NCI-H128 (cell line): ENCODE measurements at regions not wholly inside any gene's neighbourhood (a gene's known extent, or its start where the extent isn't known, plus 50 kb on each side); places are given as distances from the start of the nearest gene placed in this dataset.

ENCODE experiments used
- DNase-seq: peaks from one replicate; lab custom pipeline; 2025; ENCODE audit not compliant: unreplicated experiment; lab: John Stamatoyannopoulos, UW

DNA sequence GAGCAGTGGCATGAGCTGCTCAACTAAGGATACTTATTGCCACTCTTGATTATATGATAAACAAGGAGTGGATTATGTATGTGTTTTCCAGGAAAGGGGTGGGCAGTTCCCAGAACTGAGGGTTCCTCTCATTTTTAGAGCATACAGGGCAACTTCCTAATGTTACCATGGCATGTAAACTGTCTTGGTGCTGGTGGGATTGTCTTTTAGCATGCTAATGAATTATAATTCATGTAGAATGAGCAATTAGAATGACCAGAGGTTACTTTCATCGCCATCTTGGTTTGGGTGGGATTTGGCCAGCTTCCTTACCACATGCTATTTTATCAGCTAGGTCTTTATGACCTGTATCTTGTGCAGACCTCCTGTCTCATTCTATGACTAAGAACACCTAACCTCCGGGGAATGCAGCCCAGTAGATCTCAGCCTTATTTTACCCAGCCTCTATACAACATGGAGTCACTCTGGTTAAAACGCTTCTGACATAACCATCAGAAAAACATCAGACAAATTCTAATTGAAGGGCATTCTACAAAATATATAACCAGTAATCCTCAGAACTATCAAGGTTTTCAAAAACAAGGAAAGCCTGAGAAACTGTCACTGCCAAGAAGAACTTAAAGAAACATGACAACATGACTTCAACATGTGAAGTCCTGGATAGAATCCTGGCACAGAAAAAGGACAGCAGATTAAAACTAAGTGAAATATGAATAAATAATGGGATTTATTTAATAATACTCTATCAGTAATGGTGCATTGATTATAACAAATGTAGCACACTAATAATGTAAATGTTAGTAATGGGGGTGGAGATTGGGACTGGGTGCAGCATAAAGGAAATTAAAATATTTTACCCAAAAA, 365.0 kb downstream of the SEMA3D start:
- no peak for DNase-seq

DNA sequence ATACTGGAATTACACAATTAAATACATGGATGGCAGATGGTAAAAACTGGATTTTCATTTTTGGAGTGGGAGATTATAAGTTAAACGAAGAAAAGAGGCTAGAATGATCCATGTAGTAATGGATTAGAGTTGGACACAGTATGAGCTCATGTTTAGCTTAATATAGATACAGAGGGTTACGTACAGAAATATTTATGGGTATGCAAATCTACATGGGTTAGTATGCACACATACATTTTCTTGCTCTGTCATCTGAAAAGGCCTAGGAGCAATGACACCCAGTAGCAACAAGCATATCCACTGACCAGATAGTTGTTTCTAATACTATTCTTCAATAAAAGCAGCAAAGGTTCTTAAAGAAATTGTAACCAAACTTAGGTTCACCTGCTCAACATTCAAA, 366.4 kb downstream of the SEMA3D start:
- DNase-seq: no peak

DNA sequence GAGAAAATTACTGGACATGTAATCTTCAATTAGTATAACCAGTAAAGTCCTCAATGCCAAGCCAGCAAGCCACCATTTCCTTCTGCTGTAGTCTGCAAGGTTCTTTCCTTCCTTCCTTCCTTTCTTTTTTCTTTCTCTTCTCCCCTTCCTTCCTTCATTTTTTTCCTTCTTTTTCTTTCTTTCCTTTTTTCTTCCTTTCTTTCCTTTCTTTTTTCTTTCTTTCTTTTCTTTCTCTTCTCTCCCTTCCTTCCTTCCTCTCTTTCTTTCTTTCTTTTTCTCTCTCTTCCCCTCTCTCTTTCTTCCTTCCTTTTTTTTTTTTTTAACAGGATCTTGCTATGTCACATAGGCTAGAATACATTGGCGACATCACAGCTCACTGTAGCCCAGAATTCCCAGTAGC, 369.8 kb downstream of the SEMA3D start:
- DNase-seq: no peak

DNA sequence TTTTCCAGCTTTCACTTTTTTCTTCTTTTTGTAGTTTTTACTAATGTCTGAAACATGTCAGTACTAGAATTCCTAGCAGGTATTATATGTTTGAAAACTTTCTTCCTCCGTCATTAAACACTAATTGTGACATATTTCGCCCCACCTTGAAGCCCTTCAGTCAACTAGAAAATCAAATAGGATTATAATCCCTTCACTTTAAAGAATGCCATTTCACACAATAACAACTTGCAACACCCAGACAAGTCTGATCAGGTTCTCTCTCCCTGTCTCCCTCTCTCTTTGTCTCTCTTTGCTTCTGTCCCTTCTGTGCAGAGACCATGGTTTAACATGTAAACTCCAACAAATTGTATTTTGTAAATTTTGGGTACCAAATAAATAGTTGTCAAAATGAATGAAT, 373.5 kb downstream of the SEMA3D start:
- DNase-seq: no peak

DNA sequence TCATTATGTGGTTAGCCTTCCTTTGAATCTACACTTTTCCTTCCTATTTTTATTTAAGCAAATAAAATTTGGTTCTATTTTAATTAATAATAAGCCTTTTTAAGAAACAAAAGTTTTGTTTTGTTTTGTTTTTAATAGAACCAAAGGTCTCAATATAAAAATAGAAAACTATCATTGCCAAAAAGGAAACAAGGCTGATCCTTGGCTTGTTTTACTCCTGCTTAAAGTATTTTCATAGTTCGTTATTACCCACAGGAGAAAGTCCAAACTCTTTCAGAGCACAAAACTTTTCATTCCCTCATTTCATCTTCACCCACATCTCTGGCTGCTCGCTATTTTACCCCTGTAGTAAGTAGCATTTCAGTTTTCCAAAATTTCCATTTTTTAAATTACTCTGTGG, 374.8 kb downstream of the SEMA3D start:
- no peak for DNase-seq

DNA sequence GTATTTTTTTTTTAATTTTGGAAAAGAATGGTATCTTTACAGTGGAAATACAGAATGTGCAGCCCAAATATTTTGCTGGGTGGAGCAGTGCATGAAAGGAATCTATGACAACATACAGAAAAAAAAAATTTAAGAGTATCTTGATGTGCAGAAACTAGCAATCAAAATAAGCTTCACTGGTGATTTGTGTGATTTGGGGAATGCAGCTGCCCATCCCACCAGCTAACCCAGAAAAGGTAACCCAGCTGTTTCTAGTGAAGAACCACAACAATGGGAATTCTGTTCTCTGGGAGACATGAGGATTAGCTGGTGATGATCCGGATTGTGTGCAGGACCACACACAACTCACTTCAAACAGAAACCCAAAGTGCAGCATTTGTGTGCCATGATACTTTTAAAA, 375.5 kb downstream of the SEMA3D start:
- no peak for DNase-seq

DNA sequence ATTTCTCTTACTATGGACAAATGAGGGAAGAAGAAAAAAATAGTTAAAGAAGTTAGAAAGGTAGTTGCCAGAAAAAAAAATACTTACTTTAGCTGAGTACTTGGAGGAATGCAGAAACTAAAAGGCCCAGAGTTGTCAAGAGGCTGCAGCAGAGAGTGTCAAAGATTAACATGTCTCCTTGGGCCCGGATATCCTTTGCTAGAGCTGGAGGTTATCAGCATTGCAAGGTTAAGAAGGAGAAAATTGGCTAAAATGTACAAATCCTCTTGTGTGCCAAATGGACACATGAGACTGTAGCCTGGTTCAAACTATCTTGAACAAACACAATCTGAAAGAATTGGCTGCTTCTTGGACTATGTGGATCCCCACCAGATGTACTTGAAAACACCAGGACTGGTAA, 377.0 kb downstream of the SEMA3D start:
- DNase-seq: no peak

DNA sequence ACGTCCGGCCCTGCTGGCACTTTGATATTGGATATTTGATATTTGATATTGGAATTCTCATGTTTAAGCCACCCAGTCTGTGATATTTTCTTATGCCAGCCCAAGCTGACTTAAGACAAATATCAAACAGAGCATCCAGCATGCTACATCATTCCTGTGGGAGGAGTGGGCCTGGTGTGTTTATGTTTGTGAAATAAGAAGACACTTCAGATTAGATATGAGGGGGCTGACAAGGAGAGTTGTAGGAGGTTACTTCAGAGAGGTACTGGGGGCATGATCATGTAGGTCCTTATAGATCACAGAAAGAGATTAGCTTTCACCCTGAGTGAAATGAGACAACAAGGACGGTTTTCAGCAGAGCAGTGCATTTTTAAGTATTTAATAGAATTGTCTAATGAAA, 382.9 kb downstream of the SEMA3D start:
- no peak for DNase-seq

DNA sequence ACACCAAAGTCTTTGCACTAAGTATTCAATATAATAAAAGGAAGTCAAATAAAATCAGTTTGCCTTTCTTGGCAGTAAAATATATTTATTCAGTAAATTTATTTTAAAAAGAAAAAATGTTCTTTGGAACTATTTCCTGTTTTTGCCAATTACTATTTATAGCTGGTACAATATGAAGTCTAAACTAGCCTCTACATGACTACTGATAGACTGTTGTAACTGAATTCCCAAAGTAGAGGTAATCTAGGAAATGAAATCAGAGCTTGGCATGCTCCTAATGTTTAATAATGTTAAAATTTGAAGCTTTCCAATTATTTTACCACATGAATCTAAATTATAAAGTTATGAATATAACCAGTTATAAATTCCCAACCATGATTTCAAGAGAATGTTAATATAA, 385.5 kb downstream of the SEMA3D start:
- no peak for DNase-seq

DNA sequence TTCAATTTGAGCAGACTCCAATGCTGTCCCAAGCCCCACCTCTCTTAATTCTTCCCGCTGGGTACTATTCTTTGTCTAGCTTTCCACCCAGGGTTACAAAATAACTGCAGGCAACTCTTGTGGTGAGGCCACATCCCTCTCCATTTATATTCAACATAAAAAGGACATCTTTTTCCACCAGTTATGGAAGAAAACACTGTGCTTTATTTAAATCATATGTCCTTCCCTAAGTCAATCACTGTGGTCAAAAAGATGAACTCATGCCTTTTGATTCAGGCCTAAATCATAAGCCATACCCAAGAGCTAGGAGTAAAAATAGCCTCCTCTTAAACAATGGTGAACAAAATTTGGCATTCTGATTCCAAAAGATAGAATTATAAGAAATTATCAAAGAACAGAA, 386.0 kb downstream of the SEMA3D start:
- DNase-seq: no peak

DNA sequence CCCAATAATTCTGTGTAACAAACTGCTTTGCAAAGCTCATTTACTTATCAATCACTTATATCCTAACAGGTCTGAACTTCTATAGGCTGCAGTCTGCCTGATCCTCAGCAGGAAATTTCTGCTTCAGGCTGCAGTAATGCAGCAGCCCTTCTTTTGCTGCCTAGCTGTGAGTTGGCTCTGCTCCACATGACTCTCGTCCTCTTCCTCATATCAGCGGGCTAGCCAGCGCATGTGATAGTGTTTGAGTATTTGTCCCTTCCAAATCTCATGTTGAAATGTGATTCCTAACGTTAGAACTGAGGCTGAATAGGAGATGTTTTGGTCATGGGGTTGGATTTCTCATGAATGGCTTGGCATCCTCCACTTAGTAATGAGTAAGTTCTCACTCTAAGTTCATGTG, 387.8 kb downstream of the SEMA3D start:
- no peak for DNase-seq

DNA sequence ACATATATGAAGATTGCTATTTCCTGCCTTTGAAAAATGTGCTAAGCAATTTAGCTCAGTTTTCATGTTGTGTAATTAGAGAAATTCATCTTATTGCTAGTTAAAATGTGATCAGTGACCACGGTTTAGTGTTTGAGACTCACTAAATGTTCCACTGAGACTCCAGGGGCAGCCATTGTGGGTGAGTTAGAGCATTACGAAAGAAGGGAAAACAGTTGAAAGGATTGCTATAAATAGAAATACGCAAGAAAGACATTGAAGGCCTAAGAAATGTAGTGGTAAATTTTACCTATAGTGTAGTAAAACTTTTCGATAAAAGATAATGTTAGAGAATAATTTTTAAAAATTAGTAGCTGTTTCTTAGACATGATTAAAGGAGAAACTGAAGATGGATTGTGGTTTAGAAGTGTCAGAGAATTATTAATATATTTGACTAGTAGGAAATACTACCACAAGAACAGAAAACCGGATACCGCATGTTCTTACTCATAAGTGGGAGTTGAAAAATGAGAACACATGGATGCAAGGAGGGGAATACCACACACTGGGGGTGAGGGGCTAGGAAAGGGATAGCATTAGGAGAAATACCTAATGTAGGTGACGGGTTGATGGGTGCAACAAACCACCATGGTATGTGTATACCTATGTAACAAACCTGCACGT, 394.5 kb downstream of the SEMA3D start:
- DNase-seq: no peak

DNA sequence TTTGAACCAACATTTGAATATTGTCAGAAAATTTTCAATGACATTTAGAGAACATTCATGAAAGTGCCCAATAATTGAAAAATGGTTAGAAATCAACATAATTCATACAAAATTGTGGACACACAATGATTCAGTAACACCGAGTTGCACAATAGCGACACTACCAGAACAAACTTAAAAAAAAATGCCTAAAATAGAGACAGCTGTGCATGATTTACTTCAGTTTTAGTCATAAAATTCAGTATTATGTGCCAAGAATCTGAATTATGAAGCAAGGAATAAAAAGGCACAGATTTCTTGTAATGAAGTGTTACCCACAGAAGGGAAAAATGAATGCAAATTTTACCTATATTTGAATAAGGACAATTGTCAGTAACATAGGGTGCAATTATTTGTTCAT, 396.0 kb downstream of the SEMA3D start:
- no peak for DNase-seq

DNA sequence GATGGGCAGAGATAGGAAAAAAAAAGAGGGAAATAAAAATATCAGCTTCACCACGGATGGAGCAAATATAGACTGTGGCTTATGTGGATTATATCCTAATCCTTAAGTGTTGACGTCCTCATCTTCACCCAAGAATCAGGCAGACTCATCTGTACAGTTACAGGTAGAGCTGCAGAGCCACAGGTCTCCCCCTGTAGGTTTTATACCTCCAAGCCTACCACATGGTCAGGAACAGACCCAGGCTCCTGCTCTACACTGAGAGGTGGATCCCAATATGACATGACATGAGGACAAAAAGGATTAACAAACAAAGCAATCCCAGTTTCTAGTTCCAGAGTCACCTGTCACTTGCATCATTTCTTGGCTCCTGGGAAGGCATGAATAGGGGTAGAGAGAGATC, 400.8 kb downstream of the SEMA3D start:
- DNase-seq: no peak

DNA sequence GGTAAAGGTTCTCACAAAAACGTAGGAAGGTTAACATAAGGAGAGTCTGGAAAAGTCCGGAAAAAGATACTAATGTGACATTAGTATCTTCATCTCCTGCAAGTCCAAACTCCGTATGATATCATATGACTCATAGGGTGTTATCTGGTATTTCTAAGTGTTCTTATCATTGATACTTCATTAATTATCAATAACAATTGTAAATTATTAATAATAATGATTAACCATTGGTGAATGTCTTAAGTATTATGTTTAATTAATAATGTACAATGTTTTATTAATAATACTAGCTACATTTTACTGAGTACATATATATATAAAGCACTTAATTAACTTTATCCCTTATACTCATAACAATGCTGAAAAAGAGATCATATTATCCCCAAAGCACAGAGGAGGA, 402.4 kb downstream of the SEMA3D start:
- no peak for DNase-seq

DNA sequence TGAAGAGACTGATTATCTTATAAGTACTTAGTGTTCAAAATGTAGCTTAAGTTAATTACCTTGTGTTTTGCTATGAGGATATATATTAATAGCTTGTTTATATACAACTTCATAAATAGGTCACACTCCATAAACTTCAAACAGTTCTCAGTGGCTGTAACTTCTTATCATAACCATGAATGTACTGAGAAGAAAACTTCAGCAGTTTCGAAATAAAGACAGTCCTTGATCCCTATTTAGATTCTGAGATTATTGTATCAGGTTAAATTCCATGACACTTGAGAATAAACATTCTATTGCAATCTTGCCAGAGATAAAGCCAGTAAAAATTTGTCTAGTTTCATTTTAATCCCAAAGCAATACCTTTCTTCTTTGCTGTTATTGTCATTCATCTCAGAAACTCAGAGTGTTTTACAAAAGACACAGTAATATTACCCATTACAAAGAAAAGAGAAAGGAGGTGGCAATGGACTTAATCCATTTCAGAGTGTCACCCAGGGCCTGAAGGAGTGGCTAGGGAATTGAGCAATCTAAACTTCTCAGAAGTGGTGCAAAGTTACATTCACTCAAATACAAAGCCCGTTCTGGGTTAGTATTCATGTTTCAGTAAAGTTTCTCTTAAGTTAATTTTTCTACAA, 403.6 kb downstream of the SEMA3D start:
- no peak for DNase-seq

DNA sequence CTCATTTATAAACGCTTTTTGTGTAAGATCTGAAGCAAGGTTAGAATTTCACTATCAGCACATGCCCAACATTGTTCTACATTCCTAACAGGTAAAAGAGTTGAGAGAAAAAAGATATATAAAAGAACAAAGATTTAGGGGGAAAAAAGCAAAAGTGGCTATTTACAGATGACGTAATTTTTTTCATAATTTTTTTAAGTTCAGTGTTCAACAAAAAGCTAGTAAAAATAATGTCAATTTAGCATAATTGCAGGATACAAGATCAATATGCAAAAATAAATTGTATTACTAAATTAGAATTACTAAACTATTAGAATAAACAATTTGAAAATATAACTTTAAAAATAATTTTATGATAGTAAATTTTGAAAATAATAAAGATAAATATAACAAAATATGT, 405.0 kb downstream of the SEMA3D start:
- DNase-seq: no peak

DNA sequence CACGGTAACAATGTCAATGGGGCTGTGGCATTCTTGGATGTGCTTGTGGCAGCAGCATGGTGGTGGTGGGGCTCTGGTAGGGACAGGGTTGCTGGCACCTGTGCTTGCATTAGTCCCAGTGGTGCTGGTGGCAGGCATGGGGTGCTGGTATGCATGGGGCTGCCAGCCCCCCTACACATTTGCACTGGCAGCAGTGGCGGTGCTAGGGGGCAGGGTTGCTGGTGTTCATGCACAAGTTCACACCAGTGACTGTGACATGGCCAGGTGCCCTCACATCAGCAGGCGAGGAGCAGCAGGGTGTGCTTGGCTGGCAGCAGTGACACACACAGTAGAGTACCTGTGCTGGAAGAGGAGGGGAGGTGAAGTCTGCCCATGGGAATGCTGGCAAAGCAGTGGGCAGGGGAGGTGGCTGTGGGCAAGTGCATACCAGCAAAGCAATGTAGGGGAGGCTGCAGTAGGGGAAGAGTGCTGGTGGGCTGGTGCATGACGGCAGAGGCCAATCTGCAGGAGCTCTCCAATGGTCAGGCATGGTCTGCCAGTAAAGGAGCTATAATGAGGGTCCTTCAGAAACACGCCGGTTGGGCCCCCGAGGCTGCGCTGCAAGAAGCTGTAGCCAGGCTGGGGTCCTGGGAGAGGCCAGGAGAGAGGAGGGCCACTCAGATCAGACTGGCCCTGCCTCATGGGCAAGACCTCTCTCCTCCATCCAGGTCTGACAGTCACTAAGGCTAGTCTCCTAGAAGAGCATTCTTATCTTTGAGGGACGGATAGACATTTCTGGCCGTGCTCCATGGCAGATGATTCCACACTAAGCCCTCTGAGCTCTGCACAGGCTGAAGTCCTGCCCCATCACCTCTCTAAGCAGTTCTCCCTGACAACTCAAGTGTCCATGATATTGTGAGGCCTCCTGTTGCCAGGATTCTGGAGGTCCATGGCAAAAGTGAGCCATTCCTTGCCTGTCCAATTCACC, 406.4 kb downstream of the SEMA3D start:
- no peak for DNase-seq

DNA sequence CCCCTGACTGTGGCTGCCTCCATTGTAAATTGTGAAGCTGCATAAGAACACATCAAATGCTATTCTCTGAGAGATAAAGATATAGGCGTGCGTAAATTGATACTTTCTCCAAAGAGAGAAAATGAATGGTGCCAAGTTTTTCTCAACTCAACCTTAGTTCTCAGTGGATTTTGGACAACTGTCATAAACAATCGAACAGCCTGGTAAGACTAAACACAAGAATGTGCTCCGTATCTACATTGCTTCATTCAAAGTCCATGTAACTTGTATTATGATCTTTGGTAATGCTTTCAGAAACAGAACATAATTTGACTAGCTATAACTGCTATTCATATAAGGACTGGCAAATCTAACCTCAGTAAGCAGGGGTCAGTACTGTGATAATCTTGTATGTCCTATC, 429.1 kb downstream of the SEMA3D start:
- DNase-seq: no peak

DNA sequence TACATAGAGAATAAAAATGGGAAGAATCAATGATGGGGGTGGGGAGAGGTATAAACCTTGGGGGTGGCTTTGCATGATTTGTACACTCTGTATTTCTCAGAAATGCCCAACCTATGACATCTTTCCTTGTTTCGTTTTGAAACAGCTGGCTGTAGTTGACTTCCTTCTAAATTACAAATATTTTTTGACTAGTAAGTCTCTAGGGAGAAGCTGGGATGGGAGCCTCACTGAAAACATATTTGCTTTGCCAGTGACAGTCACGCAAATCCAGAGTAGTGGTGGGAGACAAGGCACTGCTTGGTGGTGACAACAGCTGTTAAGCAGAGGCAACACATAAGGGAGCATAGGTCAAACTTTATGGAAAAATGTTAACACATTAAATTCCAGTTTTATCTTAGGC, 440.5 kb downstream of the SEMA3D start:
- DNase-seq: no peak

DNA sequence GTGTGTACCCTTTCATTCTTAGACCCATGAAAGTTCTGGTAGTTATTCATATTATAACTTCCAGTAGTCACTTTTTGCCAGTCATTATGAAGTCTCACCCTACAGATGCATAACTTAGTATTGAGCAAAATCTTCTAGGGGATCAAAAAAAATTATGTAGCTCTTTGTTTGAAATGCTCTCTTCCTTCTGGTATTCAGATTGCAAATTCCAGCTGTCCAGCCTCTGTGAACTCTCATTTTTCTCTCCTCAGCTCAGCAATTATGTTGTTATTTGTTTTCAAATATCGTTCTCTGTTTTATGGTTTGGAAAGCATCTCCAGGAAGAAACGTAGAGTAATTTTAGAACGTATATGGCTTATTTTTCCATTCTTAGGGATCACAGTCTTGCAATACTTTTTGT, 442.5 kb downstream of the SEMA3D start:
- no peak for DNase-seq
